Fibroblast of lung (primary cell): ENCODE measurements at regions not wholly inside any gene's neighbourhood (a gene's known extent, or its start where the extent isn't known, plus 50 kb on each side); places are given as distances from the start of the nearest gene placed in this dataset.

Source experiments
- EZH2 ChIP-seq: IDR thresholded peaks from 2 replicates; pipeline ENCODE4 v1.5.1; 2012; ENCODE audit warnings: low read length, control low read depth, mild to moderate bottlenecking; ENCODE audit errors: missing control alignments
- TF ChIP-seq, protein P1 (sequence below), 2 donors: IDR thresholded peaks in 1 of 2; conservative IDR thresholded peaks in 1 of 2; 1 replicate in 1 of 2; 2 replicates in 1 of 2; pipeline ENCODE4 v1.5.1; 2011 to 2012; ENCODE audit warnings: low read length in 2 of 2, control low read depth in 1 of 2, inconsistent platforms in 1 of 2, low read depth in 1 of 2, mild to moderate bottlenecking in 1 of 2

DNA sequence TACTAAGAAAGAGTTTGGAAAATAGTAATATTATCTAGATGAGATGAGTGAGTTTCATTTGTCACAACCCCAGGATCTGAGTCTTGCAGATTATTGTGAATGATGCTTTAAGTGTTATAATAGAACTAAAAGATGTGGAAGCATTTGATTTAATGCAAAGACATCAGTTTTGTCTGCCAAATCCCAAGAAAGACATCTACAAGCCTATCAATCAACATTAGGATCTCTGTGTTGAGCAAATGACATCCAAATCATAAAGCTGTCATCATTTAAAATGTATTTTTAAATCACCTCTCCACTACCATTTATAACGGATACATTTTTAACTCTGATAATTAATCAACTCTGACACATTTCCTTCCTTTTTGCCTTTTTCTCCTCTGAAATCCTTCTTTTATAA lies 310.8 kb upstream of the SLIT2 start:
- no peak for TF ChIP-seq EZH2
- TF ChIP-seq, protein P1, sequence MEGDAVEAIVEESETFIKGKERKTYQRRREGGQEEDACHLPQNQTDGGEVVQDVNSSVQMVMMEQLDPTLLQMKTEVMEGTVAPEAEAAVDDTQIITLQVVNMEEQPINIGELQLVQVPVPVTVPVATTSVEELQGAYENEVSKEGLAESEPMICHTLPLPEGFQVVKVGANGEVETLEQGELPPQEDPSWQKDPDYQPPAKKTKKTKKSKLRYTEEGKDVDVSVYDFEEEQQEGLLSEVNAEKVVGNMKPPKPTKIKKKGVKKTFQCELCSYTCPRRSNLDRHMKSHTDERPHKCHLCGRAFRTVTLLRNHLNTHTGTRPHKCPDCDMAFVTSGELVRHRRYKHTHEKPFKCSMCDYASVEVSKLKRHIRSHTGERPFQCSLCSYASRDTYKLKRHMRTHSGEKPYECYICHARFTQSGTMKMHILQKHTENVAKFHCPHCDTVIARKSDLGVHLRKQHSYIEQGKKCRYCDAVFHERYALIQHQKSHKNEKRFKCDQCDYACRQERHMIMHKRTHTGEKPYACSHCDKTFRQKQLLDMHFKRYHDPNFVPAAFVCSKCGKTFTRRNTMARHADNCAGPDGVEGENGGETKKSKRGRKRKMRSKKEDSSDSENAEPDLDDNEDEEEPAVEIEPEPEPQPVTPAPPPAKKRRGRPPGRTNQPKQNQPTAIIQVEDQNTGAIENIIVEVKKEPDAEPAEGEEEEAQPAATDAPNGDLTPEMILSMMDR (conservative IDR thresholded peaks at IDR 0.05 in 1 of 2, IDR thresholded peaks at IDR 0.05 in 1 of 2; ENCODE audit: low read depth in 1 of 2, low read length in 2 of 2) = no peak
